Liver (tissue), 8 donors: ENCODE measurements at regions not wholly inside any gene's neighbourhood (a gene's known extent, or its start where the extent isn't known, plus 50 kb on each side); places are given as distances from the start of the nearest gene placed in this dataset.

Experiments
- DNase-seq: peaks from one replicate; pipeline ENCODE4 v3.0.0-alpha.2; 2017; ENCODE audit warnings: low spot score
- H3K27ac ChIP-seq, 2 donors: one replicate each; pipeline ENCODE4 v1.7.0; 2013; ENCODE audit warnings: inconsistent platforms in 2 of 2, low read length in 2 of 2, control low read depth in 1 of 2, low read depth in 1 of 2, mild to moderate bottlenecking in 1 of 2
- H3K27me3 ChIP-seq, 4 donors: one replicate each; pipeline versions ENCODE4 v1.6.1 to v1.7.0; 2013; ENCODE audit warnings: low read length in 3 of 4, inconsistent platforms in 1 of 4, mild to moderate bottlenecking in 1 of 4, moderate library complexity in 1 of 4; ENCODE audit not compliant: control insufficient read depth in 4 of 4, insufficient read depth in 4 of 4
- H3K36me3 ChIP-seq, 4 donors: one replicate each; pipeline versions ENCODE4 v1.6.1 to v1.7.0; 2013; ENCODE audit warnings: low read length in 3 of 4, mild to moderate bottlenecking in 3 of 4, low read depth in 1 of 4, moderate library complexity in 1 of 4; ENCODE audit not compliant: control insufficient read depth in 4 of 4, insufficient read depth in 3 of 4
- H3K4me1 ChIP-seq, 4 donors: one replicate each; pipeline versions ENCODE4 v1.6.1 to v1.7.0; 2013; ENCODE audit warnings: low read length in 3 of 4, mild to moderate bottlenecking in 3 of 4, moderate library complexity in 1 of 4; ENCODE audit not compliant: control insufficient read depth in 4 of 4, insufficient read depth in 4 of 4
- H3K4me3 ChIP-seq, 3 donors: one replicate each; pipeline versions ENCODE4 v1.6.1 to v1.7.0; 2013; ENCODE audit warnings: low read length in 3 of 3, control low read depth in 1 of 3, low read depth in 1 of 3, mild to moderate bottlenecking in 1 of 3
- H3K9ac ChIP-seq, 2 donors: one replicate each; pipeline ENCODE4 v1.7.0; 2013; ENCODE audit warnings: low read length in 2 of 2, mild to moderate bottlenecking in 2 of 2, moderate library complexity in 2 of 2, control low read depth in 1 of 2, low read depth in 1 of 2
- H3K9me3 ChIP-seq, 4 donors: one replicate each; pipeline versions ENCODE4 v1.6.1 to v1.7.0; 2013; ENCODE audit warnings: low read length in 3 of 4; ENCODE audit not compliant: control insufficient read depth in 4 of 4
- CTCF ChIP-seq: fragments of 150-350 bp; IDR thresholded peaks from 2 replicates; pipeline ENCODE4 v1.5.1; 2017; ENCODE audit warnings: improper control_type of control experiment, low read depth, low read length; ENCODE audit not compliant: missing input control
- EGR1 ChIP-seq, 2 donors: IDR thresholded peaks; 2 replicates each; pipeline ENCODE4 v1.6.1; 2016 to 2018; ENCODE audit warnings: antibody characterized with exemption in 2 of 2, low read depth in 2 of 2
- FOXA1 ChIP-seq: IDR thresholded peaks from 2 replicates; pipeline ENCODE4 v1.6.1; 2016; ENCODE audit warnings: antibody characterized with exemption
- FOXA2 ChIP-seq: IDR thresholded peaks from 2 replicates; pipeline ENCODE4 v1.6.1; 2016; ENCODE audit warnings: antibody characterized with exemption
- GABPA ChIP-seq, 2 donors: IDR thresholded peaks in 1 of 2; conservative IDR thresholded peaks in 1 of 2; 2 replicates each; pipeline ENCODE4 v1.6.1; 2016; ENCODE audit warnings: antibody characterized with exemption in 2 of 2, mild to moderate bottlenecking in 1 of 2, moderate library complexity in 1 of 2
- HNF4A ChIP-seq, 2 donors: conservative IDR thresholded peaks; 2 replicates each; pipeline ENCODE4 v1.6.1; 2016; ENCODE audit warnings: antibody characterized with exemption in 2 of 2, mild to moderate bottlenecking in 2 of 2
- HNF4G ChIP-seq: IDR thresholded peaks from 2 replicates; pipeline ENCODE4 v1.6.1; 2016; ENCODE audit warnings: antibody characterized with exemption
- JUND ChIP-seq, 2 donors: IDR thresholded peaks; 2 replicates each; pipeline ENCODE4 v1.6.1; 2016; ENCODE audit warnings: antibody characterized with exemption in 2 of 2
- MAX ChIP-seq: IDR thresholded peaks from 2 replicates; pipeline ENCODE4 v1.6.1; 2016; ENCODE audit warnings: antibody characterized with exemption
- NR2F2 ChIP-seq: IDR thresholded peaks from 2 replicates; pipeline ENCODE4 v1.6.1; 2016; ENCODE audit warnings: antibody characterized with exemption
- RAD21 ChIP-seq, 2 donors: IDR thresholded peaks; 2 replicates each; pipeline ENCODE4 v1.6.1; 2016; ENCODE audit warnings: antibody characterized with exemption in 2 of 2, mild to moderate bottlenecking in 2 of 2
- RXRA ChIP-seq, 2 donors: IDR thresholded peaks; 2 replicates each; pipeline ENCODE4 v1.6.1; 2017 to 2018; ENCODE audit warnings: antibody characterized with exemption in 2 of 2, mild to moderate bottlenecking in 1 of 2
- SP1 ChIP-seq: IDR thresholded peaks from 2 replicates; pipeline ENCODE4 v1.6.1; 2018; ENCODE audit warnings: antibody characterized with exemption, mild to moderate bottlenecking
- TAF1 ChIP-seq: conservative IDR thresholded peaks from 2 replicates; pipeline ENCODE4 v1.6.1; 2016; ENCODE audit warnings: antibody characterized with exemption, mild to moderate bottlenecking
- YY1 ChIP-seq: IDR thresholded peaks from 2 replicates; pipeline ENCODE4 v1.6.1; 2016; ENCODE audit warnings: antibody characterized with exemption, mild to moderate bottlenecking
- WGBS: extraction: QIAGEN DNeasy Blood & Tissue Kit; methylation state at CpG from one replicate; pipeline ENCODE4 v1.1.7; 2013; 5-methylcytosine and 5-hydroxymethylcytosine counted together
- TF ChIP-seq, protein P1 (sequence below): IDR thresholded peaks from 2 replicates; pipeline ENCODE4 v1.6.1; 2016; ENCODE audit warnings: antibody characterized with exemption
- TF ChIP-seq, protein P2 (sequence below): IDR thresholded peaks from 2 replicates; pipeline ENCODE4 v1.6.1; 2016; ENCODE audit warnings: antibody characterized with exemption, mild to moderate bottlenecking
- TF ChIP-seq, protein P3 (sequence below): IDR thresholded peaks from 2 replicates; pipeline ENCODE4 v1.6.1; 2016; ENCODE audit warnings: antibody characterized with exemption
- donor health status: healthy.
- donor health status: healthy.
- donor health status: healthy.
- donor health status: healthy.
- donor health status: healthy.

- DNase-seq: no peak
Observed at GRCh38 chr1:82181846-82182245, 381.1 kb downstream of the ADGRL2 start.

More at GRCh38 chr1:82181846-82182245, 381.1 kb downstream of the ADGRL2 start:
- TF ChIP-seq HNF4G (no peak), RXRA (IDR thresholded peaks at IDR 0.05) (no peak), RAD21 (IDR thresholded peaks at IDR 0.05) (no peak), NR2F2 (no peak), MAX (no peak), SP1 (no peak), GABPA (IDR thresholded peaks at IDR 0.05 in 1 of 2, conservative IDR thresholded peaks at IDR 0.05 in 1 of 2) (no peak), YY1 (no peak), JUND (IDR thresholded peaks at IDR 0.05) (no peak), FOXA1 (no peak), FOXA2 (no peak), TAF1 (no peak), EGR1 (IDR thresholded peaks at IDR 0.05; ENCODE audit: low read depth in 2 of 2) (no peak), CTCF (no peak), HNF4A (conservative IDR thresholded peaks at IDR 0.05) (no peak)
- TF ChIP-seq, protein P1, sequence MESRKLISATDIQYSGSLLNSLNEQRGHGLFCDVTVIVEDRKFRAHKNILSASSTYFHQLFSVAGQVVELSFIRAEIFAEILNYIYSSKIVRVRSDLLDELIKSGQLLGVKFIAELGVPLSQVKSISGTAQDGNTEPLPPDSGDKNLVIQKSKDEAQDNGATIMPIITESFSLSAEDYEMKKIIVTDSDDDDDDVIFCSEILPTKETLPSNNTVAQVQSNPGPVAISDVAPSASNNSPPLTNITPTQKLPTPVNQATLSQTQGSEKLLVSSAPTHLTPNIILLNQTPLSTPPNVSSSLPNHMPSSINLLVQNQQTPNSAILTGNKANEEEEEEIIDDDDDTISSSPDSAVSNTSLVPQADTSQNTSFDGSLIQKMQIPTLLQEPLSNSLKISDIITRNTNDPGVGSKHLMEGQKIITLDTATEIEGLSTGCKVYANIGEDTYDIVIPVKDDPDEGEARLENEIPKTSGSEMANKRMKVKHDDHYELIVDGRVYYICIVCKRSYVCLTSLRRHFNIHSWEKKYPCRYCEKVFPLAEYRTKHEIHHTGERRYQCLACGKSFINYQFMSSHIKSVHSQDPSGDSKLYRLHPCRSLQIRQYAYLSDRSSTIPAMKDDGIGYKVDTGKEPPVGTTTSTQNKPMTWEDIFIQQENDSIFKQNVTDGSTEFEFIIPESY: no peak
- TF ChIP-seq, protein P2, sequence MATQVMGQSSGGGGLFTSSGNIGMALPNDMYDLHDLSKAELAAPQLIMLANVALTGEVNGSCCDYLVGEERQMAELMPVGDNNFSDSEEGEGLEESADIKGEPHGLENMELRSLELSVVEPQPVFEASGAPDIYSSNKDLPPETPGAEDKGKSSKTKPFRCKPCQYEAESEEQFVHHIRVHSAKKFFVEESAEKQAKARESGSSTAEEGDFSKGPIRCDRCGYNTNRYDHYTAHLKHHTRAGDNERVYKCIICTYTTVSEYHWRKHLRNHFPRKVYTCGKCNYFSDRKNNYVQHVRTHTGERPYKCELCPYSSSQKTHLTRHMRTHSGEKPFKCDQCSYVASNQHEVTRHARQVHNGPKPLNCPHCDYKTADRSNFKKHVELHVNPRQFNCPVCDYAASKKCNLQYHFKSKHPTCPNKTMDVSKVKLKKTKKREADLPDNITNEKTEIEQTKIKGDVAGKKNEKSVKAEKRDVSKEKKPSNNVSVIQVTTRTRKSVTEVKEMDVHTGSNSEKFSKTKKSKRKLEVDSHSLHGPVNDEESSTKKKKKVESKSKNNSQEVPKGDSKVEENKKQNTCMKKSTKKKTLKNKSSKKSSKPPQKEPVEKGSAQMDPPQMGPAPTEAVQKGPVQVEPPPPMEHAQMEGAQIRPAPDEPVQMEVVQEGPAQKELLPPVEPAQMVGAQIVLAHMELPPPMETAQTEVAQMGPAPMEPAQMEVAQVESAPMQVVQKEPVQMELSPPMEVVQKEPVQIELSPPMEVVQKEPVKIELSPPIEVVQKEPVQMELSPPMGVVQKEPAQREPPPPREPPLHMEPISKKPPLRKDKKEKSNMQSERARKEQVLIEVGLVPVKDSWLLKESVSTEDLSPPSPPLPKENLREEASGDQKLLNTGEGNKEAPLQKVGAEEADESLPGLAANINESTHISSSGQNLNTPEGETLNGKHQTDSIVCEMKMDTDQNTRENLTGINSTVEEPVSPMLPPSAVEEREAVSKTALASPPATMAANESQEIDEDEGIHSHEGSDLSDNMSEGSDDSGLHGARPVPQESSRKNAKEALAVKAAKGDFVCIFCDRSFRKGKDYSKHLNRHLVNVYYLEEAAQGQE: no peak
- TF ChIP-seq, protein P3, sequence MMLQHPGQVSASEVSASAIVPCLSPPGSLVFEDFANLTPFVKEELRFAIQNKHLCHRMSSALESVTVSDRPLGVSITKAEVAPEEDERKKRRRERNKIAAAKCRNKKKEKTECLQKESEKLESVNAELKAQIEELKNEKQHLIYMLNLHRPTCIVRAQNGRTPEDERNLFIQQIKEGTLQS: no peak
- no peaks in the 10 kb centered on the region for H3K4me1 ChIP-seq
- no peaks in the 10 kb centered on the region for H3K36me3 ChIP-seq
- no peak overlapping the region for H3K27ac ChIP-seq
- 97% methylated on average over 1 of the region's 1 CpG for WGBS
- no peak overlapping the region for H3K4me3 ChIP-seq
- no peaks in the 10 kb centered on the region for H3K27me3 ChIP-seq
- no peak overlapping the region for H3K9ac ChIP-seq
- H3K9me3 ChIP-seq: no peaks in the 10 kb centered on the region
